Progenitor cell of endocrine pancreas (in vitro differentiated cells): ENCODE measurements at regions not wholly inside any gene's neighbourhood (a gene's known extent, or its start where the extent isn't known, plus 50 kb on each side); places are given as distances from the start of the nearest gene placed in this dataset.

Experiments
- DNase-seq: peaks from one replicate; pipeline ENCODE4 v3.0.0; 2021; ENCODE audit warnings: low spot score; ENCODE audit not compliant: unreplicated experiment
- H3K27ac Mint-ChIP-seq: 2 replicates; pipeline ENCODE4 v1.8.0; 2021; ENCODE audit warnings: mild to moderate bottlenecking, moderate library complexity, mixed read lengths
- H3K27me3 Mint-ChIP-seq: 2 replicates; pipeline ENCODE4 v1.8.0; 2021; ENCODE audit warnings: mixed read lengths
- H3K36me3 Mint-ChIP-seq: 2 replicates; pipeline ENCODE4 v1.8.0; 2022; ENCODE audit warnings: mixed read lengths; ENCODE audit not compliant: insufficient read depth
- H3K4me1 Mint-ChIP-seq: 2 replicates; pipeline ENCODE4 v1.8.0; 2021; ENCODE audit warnings: low read depth, mixed read lengths
- H3K4me3 Mint-ChIP-seq: 2 replicates; pipeline ENCODE4 v1.8.0; 2021; ENCODE audit warnings: low read depth, mild to moderate bottlenecking, moderate library complexity, mixed read lengths
- H3K9me3 Mint-ChIP-seq: 2 replicates; pipeline ENCODE4 v1.8.0; 2021; ENCODE audit warnings: low read depth, mixed read lengths
- CTCF ChIP-seq: fragments of 200-600 bp; sonication (generic); IDR thresholded peaks from one replicate; pipeline ENCODE4 v1.5.0; 2021; ENCODE audit warnings: antibody characterized with exemption, mild to moderate bottlenecking; ENCODE audit not compliant: unreplicated experiment

GRCh38 chr7:46527360-46527759 lies 606.3 kb upstream of the IGFBP3 start:
- Mint-ChIP-seq H3K36me3 (peaks cover 1% of the 10 kb centered on the region), H3K27ac (no peak overlapping the region), H3K4me1 (peaks cover 2% of the 10 kb centered on the region), H3K4me3 (no peak overlapping the region), H3K27me3 (no peaks in the 10 kb centered on the region), H3K9me3 (peaks cover 10% of the 10 kb centered on the region)
- no peak for TF ChIP-seq CTCF
- DNase-seq = no peak

GRCh38 chr7:46525876-46526275 lies 604.8 kb upstream of the IGFBP3 start:
- peaks cover 1% of the 10 kb centered on the region for H3K36me3 Mint-ChIP-seq

GRCh38 chr7:46524350-46524749 lies 603.3 kb upstream of the IGFBP3 start:
- no peak for DNase-seq
- peaks cover 10% of the 10 kb centered on the region for H3K9me3 Mint-ChIP-seq
- H3K27ac Mint-ChIP-seq = no peak overlapping the region
- TF ChIP-seq CTCF = no peak
- peaks cover 3% of the 10 kb centered on the region for H3K27me3 Mint-ChIP-seq
- peaks cover 1% of the 10 kb centered on the region for H3K36me3 Mint-ChIP-seq
- peaks cover 2% of the 10 kb centered on the region for H3K4me1 Mint-ChIP-seq
- H3K4me3 Mint-ChIP-seq = no peak overlapping the region

More at GRCh38 chr7:46525876-46526275, 604.8 kb upstream of the IGFBP3 start:
- no peak overlapping the region for H3K27ac Mint-ChIP-seq
- no peak overlapping the region for H3K4me3 Mint-ChIP-seq
- H3K9me3 Mint-ChIP-seq = peaks cover 10% of the 10 kb centered on the region
- no peak for DNase-seq
- no peak for TF ChIP-seq CTCF
- peaks cover 2% of the 10 kb centered on the region for H3K4me1 Mint-ChIP-seq
- H3K27me3 Mint-ChIP-seq = peaks cover 3% of the 10 kb centered on the region

GRCh38 chr7:46522354-46522906 lies 601.4 kb upstream of the IGFBP3 start:
- Mint-ChIP-seq H3K4me3 (no peak overlapping the region), H3K4me1 (peaks cover 2% of the 10 kb centered on the region), H3K27ac (no peak overlapping the region), H3K9me3 (peaks cover 3% of the 10 kb centered on the region), H3K27me3 (peaks cover 3% of the 10 kb centered on the region), H3K36me3 (peaks cover 1% of the 10 kb centered on the region)
- no peak for TF ChIP-seq CTCF
- DNase-seq = no peak

GRCh38 chr7:46518713-46519112 lies 597.6 kb upstream of the IGFBP3 start:
- Mint-ChIP-seq H3K36me3 (no peaks in the 10 kb centered on the region), H3K4me1 (peaks cover 4% of the 10 kb centered on the region), H3K27ac (no peak overlapping the region), H3K27me3 (peaks cover 9% of the 10 kb centered on the region), H3K9me3 (no peaks in the 10 kb centered on the region), H3K4me3 (no peak overlapping the region)
- no peak for DNase-seq
- no peak for TF ChIP-seq CTCF
